ENCODE measurements at regions not wholly inside any gene's neighbourhood (a gene's known extent, or its start where the extent isn't known, plus 50 kb on each side); places are given as distances from the start of the nearest gene placed in this dataset.
"Not testable (repeated sequence)": the region's sequence is repeated elsewhere in the genome, so short reads cannot be mapped to it uniquely, and the experiment has no call there.

- no peak overlapping the region for H3K4me2 ChIP-seq (replicated peaks; ENCODE audit: extremely low read depth, low read length, poor library complexity, severe bottlenecking)
- H2AFZ ChIP-seq (ENCODE audit: insufficient read depth, low read depth, low read length, poor library complexity, severe bottlenecking), result no peak overlapping the region
- H3K9me3 Mint-ChIP-seq, result peaks cover 0 to 8% (median 3%) of the 10 kb centered on the region in 7 donors
- intact Hi-C loops (cut with micrococcal nuclease), result no loop called here
- peaks cover 0 to 2% of the 10 kb centered on the region in 2 donors for H3K27me3 ChIP-seq (ENCODE audit: control insufficient read depth in 2 of 2, insufficient read depth in 2 of 2, low read length in 2 of 2)
- H3K27ac ChIP-seq (ENCODE audit: low read depth in 1 of 2, low read length in 2 of 2), result no peak overlapping the region
- no peak for TF ChIP-seq CTCF (IDR thresholded peaks at IDR 0.05)
- no peaks in the 10 kb centered on the region for H3K36me3 ChIP-seq (replicated peaks in 1 of 2; ENCODE audit: control insufficient read depth in 1 of 2, insufficient read depth in 2 of 2, low read length in 2 of 2)
- DNase-seq, result no peak
- peaks cover 2% of the 10 kb centered on the region for H3K4me1 Mint-ChIP-seq
- no peak overlapping the region for H3K4me3 Mint-ChIP-seq
- no peak overlapping the region for H3K4me3 ChIP-seq (replicated peaks in 1 of 3; ENCODE audit: low read depth in 2 of 3, low read length in 3 of 3)
- peaks cover 8 to 15% (median 10%) of the 10 kb centered on the region in 3 donors for H3K27me3 Mint-ChIP-seq (ENCODE audit: low read depth in 3 of 3)
- no peaks in the 10 kb centered on the region for H3K9me3 ChIP-seq (replicated peaks in 1 of 2; ENCODE audit: control insufficient read depth in 1 of 2, insufficient read depth in 1 of 2, low read length in 2 of 2)
- no peak overlapping the region for H3K27ac Mint-ChIP-seq
- no peaks in the 10 kb centered on the region for H3K79me2 ChIP-seq (ENCODE audit: insufficient read depth, low read length)
- H4K20me1 ChIP-seq (ENCODE audit: insufficient read depth, low read length), result no peaks in the 10 kb centered on the region
- H3K4me1 ChIP-seq (ENCODE audit: control insufficient read depth in 1 of 2, insufficient read depth in 2 of 2, low read length in 2 of 2), result no peaks in the 10 kb centered on the region
- 92% methylated on average over 2 of the region's 3 CpGs for WGBS (ENCODE audit: insufficient coverage)
- no peaks in the 10 kb centered on the region for H3K36me3 Mint-ChIP-seq
- no peak overlapping the region for H3K9ac ChIP-seq (ENCODE audit: insufficient read depth, low read length, poor library complexity, severe bottlenecking)
Measured at GRCh38 chr20:48024539-48024938, 239.3 kb upstream of the SULF2 start.

- H3K27me3 ChIP-seq (ENCODE audit: control insufficient read depth in 2 of 2, insufficient read depth in 2 of 2, low read length in 2 of 2); H3K27ac Mint-ChIP-seq; DNase-seq; H3K27ac ChIP-seq (ENCODE audit: low read depth in 1 of 2, low read length in 2 of 2); H3K4me1 Mint-ChIP-seq; H2AFZ ChIP-seq (ENCODE audit: insufficient read depth, low read depth, low read length, poor library complexity, severe bottlenecking); H3K4me1 ChIP-seq (ENCODE audit: control insufficient read depth in 1 of 2, insufficient read depth in 2 of 2, low read length in 2 of 2); H3K4me2 ChIP-seq (replicated peaks; ENCODE audit: extremely low read depth, low read length, poor library complexity, severe bottlenecking); H3K4me3 ChIP-seq (replicated peaks in 1 of 3; ENCODE audit: low read depth in 2 of 3, low read length in 3 of 3); H3K36me3 Mint-ChIP-seq; H4K20me1 ChIP-seq (ENCODE audit: insufficient read depth, low read length); intact Hi-C loops (cut with micrococcal nuclease); H3K79me2 ChIP-seq (ENCODE audit: insufficient read depth, low read length); H3K9ac ChIP-seq (ENCODE audit: insufficient read depth, low read length, poor library complexity, severe bottlenecking); H3K9me3 ChIP-seq (replicated peaks in 1 of 2; ENCODE audit: control insufficient read depth in 1 of 2, insufficient read depth in 1 of 2, low read length in 2 of 2); H3K4me3 Mint-ChIP-seq; H3K36me3 ChIP-seq (replicated peaks in 1 of 2; ENCODE audit: control insufficient read depth in 1 of 2, insufficient read depth in 2 of 2, low read length in 2 of 2): not testable (repeated sequence)
- peaks cover 12 to 25% (median 20%) of the 10 kb centered on the region in 3 donors for H3K27me3 Mint-ChIP-seq (ENCODE audit: low read depth in 3 of 3)
- H3K9me3 Mint-ChIP-seq, result peaks cover 3 to 13% (median 7%) of the 10 kb centered on the region in 7 donors
- 98% methylated on average over 5 of the region's 6 CpGs for WGBS (ENCODE audit: insufficient coverage)
Measured at GRCh38 chr20:48020696-48021095, 235.4 kb upstream of the SULF2 start.

Data from CD14-positive monocyte (primary cell).